Osteoblast (primary cell): ENCODE measurements at regions not wholly inside any gene's neighbourhood (a gene's known extent, or its start where the extent isn't known, plus 50 kb on each side); places are given as distances from the start of the nearest gene placed in this dataset.

ENCODE experiments used
- DNase-seq: peaks from one replicate; pipeline ENCODE4 v3.0.0; 2011; ENCODE audit warnings: low spot score, mixed read lengths; ENCODE audit not compliant: insufficient read length; ENCODE audit errors: missing footprints
- H2AFZ ChIP-seq: 2 replicates; pipeline ENCODE4 v1.6.0; 2011; ENCODE audit warnings: mild to moderate bottlenecking, low read length
- H3K27ac ChIP-seq: 2 replicates; pipeline ENCODE4 v1.5.1; 2011; ENCODE audit warnings: mild to moderate bottlenecking, low read depth, low read length, moderate library complexity
- H3K27me3 ChIP-seq: 2 replicates; pipeline ENCODE4 v1.6.0; 2012; ENCODE audit warnings: mild to moderate bottlenecking, control low read depth, inconsistent platforms, low read length, moderate library complexity; ENCODE audit not compliant: insufficient read depth
- H3K36me3 ChIP-seq: 2 replicates; pipeline ENCODE4 v1.5.1; 2011; ENCODE audit warnings: mild to moderate bottlenecking, low read length, control low read depth, moderate library complexity; ENCODE audit not compliant: insufficient read depth
- H3K4me1 ChIP-seq: 2 replicates; pipeline ENCODE4 v1.5.1; 2011; ENCODE audit warnings: mild to moderate bottlenecking, low read length, control low read depth, moderate library complexity; ENCODE audit not compliant: insufficient read depth
- H3K4me2 ChIP-seq: 2 replicates; pipeline ENCODE4 v1.6.0; 2011; ENCODE audit warnings: mild to moderate bottlenecking, low read length; ENCODE audit not compliant: insufficient read depth
- H3K4me3 ChIP-seq: fragments of 200-600 bp; sonication (generic); 3 replicates; pipeline ENCODE4 v1.5.1; 2012; ENCODE audit warnings: mild to moderate bottlenecking, low read length, inconsistent platforms; ENCODE audit not compliant: insufficient read depth
- H3K79me2 ChIP-seq: 2 replicates; pipeline ENCODE4 v1.6.0; 2012; ENCODE audit warnings: mild to moderate bottlenecking, low read length, control low read depth, inconsistent platforms; ENCODE audit not compliant: insufficient read depth
- H3K9me3 ChIP-seq: 2 replicates; pipeline ENCODE4 v1.5.1; 2011; ENCODE audit warnings: low read depth, low read length, control low read depth
- H4K20me1 ChIP-seq: 2 replicates; pipeline ENCODE4 v1.6.0; 2012; ENCODE audit warnings: mild to moderate bottlenecking, low read length, control low read depth; ENCODE audit not compliant: insufficient read depth
- TF ChIP-seq, protein P1 (sequence below): IDR thresholded peaks from 2 replicates; pipeline ENCODE4 v1.5.1; 2011; ENCODE audit warnings: mild to moderate bottlenecking, low read depth, low read length, moderate library complexity; ENCODE audit errors: extremely low read depth

DNA sequence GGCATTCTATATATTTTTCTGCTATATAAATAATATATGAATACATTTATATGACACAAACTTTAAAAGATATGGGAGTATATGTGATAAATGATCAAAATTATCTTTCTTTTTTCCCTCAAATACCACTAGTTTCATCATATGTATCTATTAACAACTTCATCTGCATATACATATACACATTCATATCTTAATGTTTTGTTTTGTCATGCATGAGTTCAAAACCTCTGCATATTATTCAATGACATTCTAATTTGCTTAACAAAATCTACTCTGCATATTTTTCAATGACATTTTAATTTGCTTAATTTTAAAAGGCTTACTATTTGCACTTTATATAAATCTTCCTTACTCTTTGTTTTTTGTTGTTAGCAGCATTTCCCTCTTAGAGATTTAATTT, 276.2 kb downstream of the PIK3C3 start:
- Histone ChIP-seq H3K4me2 (no peak overlapping the region), H3K4me3 (no peak overlapping the region), H3K9me3 (no peaks in the 10 kb centered on the region), H3K36me3 (no peaks in the 10 kb centered on the region), H4K20me1 (no peaks in the 10 kb centered on the region), H3K4me1 (no peaks in the 10 kb centered on the region), H3K27me3 (no peaks in the 10 kb centered on the region), H2AFZ (no peak overlapping the region), H3K27ac (no peak overlapping the region), H3K79me2 (no peaks in the 10 kb centered on the region)
- TF ChIP-seq, protein P1, sequence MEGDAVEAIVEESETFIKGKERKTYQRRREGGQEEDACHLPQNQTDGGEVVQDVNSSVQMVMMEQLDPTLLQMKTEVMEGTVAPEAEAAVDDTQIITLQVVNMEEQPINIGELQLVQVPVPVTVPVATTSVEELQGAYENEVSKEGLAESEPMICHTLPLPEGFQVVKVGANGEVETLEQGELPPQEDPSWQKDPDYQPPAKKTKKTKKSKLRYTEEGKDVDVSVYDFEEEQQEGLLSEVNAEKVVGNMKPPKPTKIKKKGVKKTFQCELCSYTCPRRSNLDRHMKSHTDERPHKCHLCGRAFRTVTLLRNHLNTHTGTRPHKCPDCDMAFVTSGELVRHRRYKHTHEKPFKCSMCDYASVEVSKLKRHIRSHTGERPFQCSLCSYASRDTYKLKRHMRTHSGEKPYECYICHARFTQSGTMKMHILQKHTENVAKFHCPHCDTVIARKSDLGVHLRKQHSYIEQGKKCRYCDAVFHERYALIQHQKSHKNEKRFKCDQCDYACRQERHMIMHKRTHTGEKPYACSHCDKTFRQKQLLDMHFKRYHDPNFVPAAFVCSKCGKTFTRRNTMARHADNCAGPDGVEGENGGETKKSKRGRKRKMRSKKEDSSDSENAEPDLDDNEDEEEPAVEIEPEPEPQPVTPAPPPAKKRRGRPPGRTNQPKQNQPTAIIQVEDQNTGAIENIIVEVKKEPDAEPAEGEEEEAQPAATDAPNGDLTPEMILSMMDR, result no peak
- DNase-seq, result no peak

DNA sequence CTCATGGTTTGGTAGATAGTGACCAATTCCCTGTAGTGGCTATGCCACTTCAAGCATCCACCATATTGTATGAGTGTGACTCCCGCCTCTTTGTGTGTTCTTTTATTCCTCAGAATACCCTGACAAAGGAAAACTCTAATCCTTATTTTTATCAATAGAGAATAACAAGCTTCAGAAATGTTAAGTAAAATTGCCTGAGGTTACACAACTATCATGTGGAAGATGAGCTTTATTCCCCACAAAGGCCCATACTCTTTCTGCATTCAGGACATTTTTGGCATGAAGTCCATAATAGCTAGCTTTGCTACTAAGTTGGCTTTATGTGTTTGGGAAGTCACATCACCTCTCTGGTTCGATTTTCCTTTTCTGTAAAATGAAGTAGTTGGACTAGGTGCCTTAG, 276.8 kb downstream of the PIK3C3 start:
- Histone ChIP-seq H3K4me1 (no peaks in the 10 kb centered on the region), H3K27ac (no peak overlapping the region), H3K4me3 (no peak overlapping the region), H3K36me3 (no peaks in the 10 kb centered on the region), H3K4me2 (no peak overlapping the region), H3K79me2 (no peaks in the 10 kb centered on the region), H3K27me3 (no peaks in the 10 kb centered on the region), H3K9me3 (no peaks in the 10 kb centered on the region), H2AFZ (no peak overlapping the region), H4K20me1 (no peaks in the 10 kb centered on the region)
- TF ChIP-seq, protein P1, result no peak
- no peak for DNase-seq

DNA sequence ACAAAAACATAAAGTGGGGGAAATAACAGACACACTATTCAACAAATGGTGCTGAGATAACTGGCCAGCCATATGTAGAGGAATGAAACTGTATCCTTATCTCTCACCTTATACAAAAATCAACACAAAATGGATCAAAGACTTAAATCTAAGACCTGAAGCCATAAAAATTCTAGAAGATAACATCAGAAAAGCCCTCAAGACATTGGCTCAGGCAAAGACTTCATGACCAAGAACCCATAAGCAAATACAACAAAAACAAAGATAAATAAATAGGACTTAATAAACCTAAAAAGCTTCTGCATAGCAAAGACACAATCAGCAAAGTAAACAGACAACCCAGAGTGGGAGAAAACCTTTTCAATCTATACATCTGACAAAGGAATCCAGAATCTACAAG, 278.9 kb downstream of the PIK3C3 start:
- DNase-seq, result no peak
- H3K9me3 ChIP-seq, result no peaks in the 10 kb centered on the region
- no peaks in the 10 kb centered on the region for H3K79me2 ChIP-seq
- H2AFZ ChIP-seq, result no peak overlapping the region
- no peaks in the 10 kb centered on the region for H3K27me3 ChIP-seq
- H3K4me1 ChIP-seq, result no peaks in the 10 kb centered on the region
- no peak overlapping the region for H3K4me2 ChIP-seq
- TF ChIP-seq, protein P1, result no peak
- H3K36me3 ChIP-seq, result no peaks in the 10 kb centered on the region
- no peak overlapping the region for H3K27ac ChIP-seq
- H3K4me3 ChIP-seq, result no peak overlapping the region
- H4K20me1 ChIP-seq, result no peaks in the 10 kb centered on the region

DNA sequence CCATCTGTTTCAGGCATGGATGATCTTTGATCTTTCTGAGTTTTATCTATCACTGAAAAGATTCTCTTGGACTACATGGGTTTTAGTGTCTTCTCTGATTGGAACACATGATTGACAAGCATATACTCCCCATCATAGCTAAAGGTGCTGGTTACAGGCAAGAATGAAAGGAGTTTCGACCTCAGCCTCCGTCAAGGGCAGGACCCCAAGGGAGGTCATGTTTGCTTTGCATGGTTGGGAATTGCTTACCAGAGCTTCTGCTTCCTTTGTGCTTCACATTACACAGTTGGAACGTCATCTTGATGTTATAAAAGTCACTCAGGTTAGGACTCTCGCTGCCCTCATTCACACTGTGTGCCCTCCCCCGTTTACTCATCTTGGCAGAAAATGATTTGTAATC, 287.7 kb downstream of the PIK3C3 start:
- Histone ChIP-seq H4K20me1 (no peaks in the 10 kb centered on the region), H3K4me1 (no peaks in the 10 kb centered on the region), H3K27ac (no peak overlapping the region), H3K27me3 (no peaks in the 10 kb centered on the region), H3K4me3 (no peak overlapping the region), H3K36me3 (no peaks in the 10 kb centered on the region), H3K79me2 (no peaks in the 10 kb centered on the region), H3K9me3 (no peaks in the 10 kb centered on the region), H2AFZ (no peak overlapping the region), H3K4me2 (no peak overlapping the region)
- no peak for DNase-seq
- TF ChIP-seq, protein P1, result no peak
